Smooth muscle cell (in vitro differentiated cells): ENCODE measurements at regions not wholly inside any gene's neighbourhood (a gene's known extent, or its start where the extent isn't known, plus 50 kb on each side); places are given as distances from the start of the nearest gene placed in this dataset.

Experiments used
- DNase-seq: peaks from one replicate; lab custom pipeline; 2025; ENCODE audit not compliant: unreplicated experiment; lab: John Stamatoyannopoulos, UW
- H2AFZ ChIP-seq: fragments of 200-600 bp; sonication (generic); 2 replicates; pipeline ENCODE4 v1.6.0; 2016; ENCODE audit warnings: antibody characterized with exemption, low read depth, mild to moderate bottlenecking
- H3F3A ChIP-seq: fragments of 200-600 bp; sonication (generic); 2 replicates; pipeline ENCODE4 v1.6.0; 2017; ENCODE audit warnings: antibody characterized with exemption, low read depth
- H3K27ac ChIP-seq: fragments of 200-600 bp; sonication (generic); 2 replicates; pipeline ENCODE4 v1.5.1; 2016; ENCODE audit warnings: low read depth, mild to moderate bottlenecking
- H3K27me3 ChIP-seq: fragments of 200-600 bp; sonication (generic); 2 replicates; pipeline ENCODE4 v1.6.1; 2016; ENCODE audit warnings: low read depth, mild to moderate bottlenecking
- H3K36me3 ChIP-seq: fragments of 200-600 bp; sonication (generic); 2 replicates; pipeline ENCODE4 v1.5.1; 2016; ENCODE audit warnings: low read depth
- H3K4me1 ChIP-seq: fragments of 200-600 bp; sonication (generic); 2 replicates; pipeline ENCODE4 v1.5.1; 2016; ENCODE audit warnings: low read depth
- H3K4me2 ChIP-seq: fragments of 200-600 bp; sonication (generic); 2 replicates; pipeline ENCODE4 v1.6.0; 2016; ENCODE audit warnings: mild to moderate bottlenecking
- H3K4me3 ChIP-seq: fragments of 200-600 bp; sonication (generic); 2 replicates; pipeline ENCODE4 v1.5.1; 2016; ENCODE audit warnings: mild to moderate bottlenecking
- H3K79me2 ChIP-seq: fragments of 200-600 bp; sonication (generic); 2 replicates; pipeline ENCODE4 v1.6.0; 2016; ENCODE audit warnings: low read depth, mild to moderate bottlenecking
- H3K9ac ChIP-seq: fragments of 200-600 bp; sonication (generic); 2 replicates; pipeline ENCODE4 v1.6.0; 2016; ENCODE audit warnings: low read depth
- H3K9me3 ChIP-seq: fragments of 200-600 bp; sonication (generic); replicated peaks from 2 replicates; pipeline ENCODE4 v1.5.1; 2016; ENCODE audit warnings: low read depth
- H4K20me1 ChIP-seq: fragments of 200-600 bp; sonication (generic); 2 replicates; pipeline ENCODE4 v1.6.0; 2016; ENCODE audit warnings: low read depth
- CTCF ChIP-seq: fragments of 200-600 bp; sonication (generic); IDR thresholded peaks from 2 replicates; pipeline ENCODE4 v1.5.1; 2017; ENCODE audit warnings: borderline replicate concordance, mild to moderate bottlenecking, antibody characterized with exemption; ENCODE audit not compliant: insufficient read depth, poor library complexity, severe bottlenecking
- WGBS: methylation state at CpG from one replicate; pipeline ENCODE4 v1.1.7; 2016; ENCODE audit warnings: low lambda C conversion rate; 5-methylcytosine and 5-hydroxymethylcytosine counted together

GRCh38 chr10:77698267-77698931, 60.8 kb upstream of the KCNMA1 start:
- H3K36me3 ChIP-seq, result no peaks in the 10 kb centered on the region
- no peaks in the 10 kb centered on the region for H4K20me1 ChIP-seq
- DNase-seq, result no peak
- H3K79me2 ChIP-seq, result no peaks in the 10 kb centered on the region
- H3K4me1 ChIP-seq, result no peaks in the 10 kb centered on the region
- no peak overlapping the region for H3K27ac ChIP-seq
- no peak for TF ChIP-seq CTCF
- no peak overlapping the region for H3K4me2 ChIP-seq
- no peak overlapping the region for H2AFZ ChIP-seq
- no peaks in the 10 kb centered on the region for H3K9me3 ChIP-seq
- no peak overlapping the region for H3K4me3 ChIP-seq
- H3F3A ChIP-seq, result no peaks in the 10 kb centered on the region
- no peak overlapping the region for H3K9ac ChIP-seq
- WGBS, result 80% methylated on average over 5 of the region's 5 CpGs
- peaks cover 13% of the 10 kb centered on the region for H3K27me3 ChIP-seq

GRCh38 chr10:77696584-77696983, 59.0 kb upstream of the KCNMA1 start:
- DNase-seq, result no peak
- no peak overlapping the region for H2AFZ ChIP-seq
- H3K27ac ChIP-seq, result no peak overlapping the region
- H3K27me3 ChIP-seq, result peaks cover 13% of the 10 kb centered on the region
- H3K4me2 ChIP-seq, result no peak overlapping the region
- TF ChIP-seq CTCF, result no peak
- no peaks in the 10 kb centered on the region for H3K4me1 ChIP-seq
- H3K36me3 ChIP-seq, result no peaks in the 10 kb centered on the region
- H4K20me1 ChIP-seq, result no peaks in the 10 kb centered on the region
- WGBS, result 93% methylated on average over 10 of the region's 10 CpGs
- H3F3A ChIP-seq, result no peaks in the 10 kb centered on the region
- no peak overlapping the region for H3K4me3 ChIP-seq
- H3K9ac ChIP-seq, result no peak overlapping the region
- no peaks in the 10 kb centered on the region for H3K9me3 ChIP-seq
- H3K79me2 ChIP-seq, result no peaks in the 10 kb centered on the region

- H3K79me2 ChIP-seq, result no peaks in the 10 kb centered on the region
- no peaks in the 10 kb centered on the region for H3F3A ChIP-seq
- no peak overlapping the region for H3K9ac ChIP-seq
- no peaks in the 10 kb centered on the region for H3K4me1 ChIP-seq
- H2AFZ ChIP-seq, result no peak overlapping the region
- no peak for TF ChIP-seq CTCF
- no peak overlapping the region for H3K4me2 ChIP-seq
- no peaks in the 10 kb centered on the region for H3K9me3 ChIP-seq
- H3K27ac ChIP-seq, result no peak overlapping the region
- no peak for DNase-seq
- H3K27me3 ChIP-seq, result peaks cover 13% of the 10 kb centered on the region
- H3K36me3 ChIP-seq, result no peaks in the 10 kb centered on the region
- WGBS, result 57% methylated on average over 1 of the region's 1 CpG
- H3K4me3 ChIP-seq, result no peak overlapping the region
- no peaks in the 10 kb centered on the region for H4K20me1 ChIP-seq
These were observed 57.6 kb upstream of the KCNMA1 start for GRCh38 chr10:77695186-77695585.

GRCh38 chr10:77692782-77693181, 55.2 kb upstream of the KCNMA1 start:
- 89% methylated on average over 3 of the region's 3 CpGs for WGBS
- no peaks in the 10 kb centered on the region for H3K4me1 ChIP-seq
- no peak overlapping the region for H3K4me2 ChIP-seq
- H3K27ac ChIP-seq, result no peak overlapping the region
- no peak for TF ChIP-seq CTCF
- H3F3A ChIP-seq, result no peaks in the 10 kb centered on the region
- H3K79me2 ChIP-seq, result no peaks in the 10 kb centered on the region
- H3K9me3 ChIP-seq, result no peaks in the 10 kb centered on the region
- DNase-seq, result no peak
- H3K9ac ChIP-seq, result no peak overlapping the region
- H3K36me3 ChIP-seq, result no peaks in the 10 kb centered on the region
- H4K20me1 ChIP-seq, result no peaks in the 10 kb centered on the region
- no peak overlapping the region for H2AFZ ChIP-seq
- H3K4me3 ChIP-seq, result no peak overlapping the region
- peaks cover 14% of the 10 kb centered on the region for H3K27me3 ChIP-seq
